ENCODE measurements at regions not wholly inside any gene's neighbourhood (a gene's known extent, or its start where the extent isn't known, plus 50 kb on each side); places are given as distances from the start of the nearest gene placed in this dataset.

GRCh38 chr3:6622712-6623111 is 238.2 kb upstream of the GRM7 start:
- Histone ChIP-seq H3K36me3 (ENCODE audit: control insufficient read depth, insufficient read depth, low read length) (no peaks in the 10 kb centered on the region), H3K4me3 (ENCODE audit: low read length) (no peak overlapping the region), H3K27me3 (ENCODE audit: control insufficient read depth, insufficient read depth, low read length) (no peaks in the 10 kb centered on the region), H3K4me1 (ENCODE audit: control insufficient read depth, insufficient read depth, low read length) (no peaks in the 10 kb centered on the region), H3K9me3 (ENCODE audit: control insufficient read depth, low read length) (no peaks in the 10 kb centered on the region), H3K9ac (ENCODE audit: low read length) (no peak overlapping the region)

DNA sequence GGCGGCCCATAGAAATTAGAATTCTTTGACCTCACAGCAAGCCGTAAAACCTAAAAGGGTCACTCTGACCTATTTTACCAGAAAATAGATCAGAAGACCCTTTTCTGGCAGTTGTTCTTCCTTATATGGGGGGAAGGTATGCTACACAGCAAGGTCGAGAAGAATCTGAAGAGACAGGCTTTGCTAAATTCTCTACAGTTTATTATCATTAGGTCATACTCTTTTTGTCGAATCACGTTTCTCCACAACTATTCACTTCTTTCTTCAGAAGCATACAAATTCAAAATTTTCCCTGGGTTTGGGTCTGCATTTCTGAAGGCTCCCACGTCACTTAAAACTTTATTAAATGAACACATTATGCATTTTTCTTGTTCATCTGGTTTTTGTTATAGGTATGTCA is 229.5 kb upstream of the GRM7 start:
- Histone ChIP-seq H3K9ac (ENCODE audit: low read length) (no peak overlapping the region), H3K4me3 (ENCODE audit: low read length) (no peak overlapping the region), H3K4me1 (ENCODE audit: control insufficient read depth, insufficient read depth, low read length) (no peaks in the 10 kb centered on the region), H3K9me3 (ENCODE audit: control insufficient read depth, low read length) (no peaks in the 10 kb centered on the region), H3K27me3 (ENCODE audit: control insufficient read depth, insufficient read depth, low read length) (no peaks in the 10 kb centered on the region), H3K36me3 (ENCODE audit: control insufficient read depth, insufficient read depth, low read length) (no peaks in the 10 kb centered on the region)

- H3K36me3 ChIP-seq (ENCODE audit: control insufficient read depth, insufficient read depth, low read length) = no peaks in the 10 kb centered on the region
- H3K4me3 ChIP-seq (ENCODE audit: low read length) = no peak overlapping the region
- no peaks in the 10 kb centered on the region for H3K9me3 ChIP-seq (ENCODE audit: control insufficient read depth, low read length)
- H3K27me3 ChIP-seq (ENCODE audit: control insufficient read depth, insufficient read depth, low read length) = no peaks in the 10 kb centered on the region
- H3K4me1 ChIP-seq (ENCODE audit: control insufficient read depth, insufficient read depth, low read length) = no peaks in the 10 kb centered on the region
- H3K9ac ChIP-seq (ENCODE audit: low read length) = no peak overlapping the region
Observed at GRCh38 chr3:6640907-6641306, 220.0 kb upstream of the GRM7 start.

DNA sequence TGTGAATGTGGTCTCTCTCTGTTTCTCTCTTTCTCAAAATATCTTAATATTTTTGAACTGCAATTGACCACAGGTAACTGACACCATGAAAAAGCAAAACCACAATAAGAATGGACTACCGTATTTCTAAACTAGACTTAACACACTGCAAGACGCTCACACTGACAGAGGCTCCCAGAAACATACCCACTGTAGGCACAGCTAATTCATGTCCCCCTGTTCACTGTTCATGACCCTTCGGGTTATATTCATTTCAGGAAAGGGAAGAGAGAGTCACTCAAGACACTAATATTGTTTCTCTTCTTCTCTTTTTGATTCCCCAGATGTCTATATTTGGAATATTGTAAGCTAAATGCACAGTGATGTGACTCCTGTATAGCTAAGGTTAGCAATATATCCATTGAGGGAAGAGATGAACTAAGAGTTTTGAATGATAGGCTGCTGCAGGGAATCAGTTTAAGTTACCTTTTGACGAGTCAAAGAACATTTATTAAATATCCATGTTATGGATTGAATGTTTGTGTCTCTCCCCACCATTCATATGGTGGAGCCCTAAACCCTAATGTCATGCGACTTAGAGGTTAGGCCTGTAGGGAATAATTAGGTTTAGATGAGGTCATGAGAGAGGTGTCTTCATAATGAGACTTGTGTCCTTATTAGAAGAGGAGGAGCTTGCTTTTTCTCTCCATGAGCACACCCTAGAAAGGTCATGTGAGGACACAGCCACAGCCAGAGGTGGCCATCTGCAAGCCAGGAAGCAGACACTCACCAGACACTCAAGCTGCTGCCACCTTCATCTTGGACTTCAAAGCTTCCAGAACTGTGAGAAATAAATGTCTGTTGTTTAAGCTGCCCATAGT is 216.6 kb upstream of the GRM7 start:
- Histone ChIP-seq H3K9ac (ENCODE audit: low read length) (no peak overlapping the region), H3K4me3 (ENCODE audit: low read length) (no peak overlapping the region), H3K27me3 (ENCODE audit: control insufficient read depth, insufficient read depth, low read length) (no peaks in the 10 kb centered on the region), H3K4me1 (ENCODE audit: control insufficient read depth, insufficient read depth, low read length) (no peaks in the 10 kb centered on the region), H3K36me3 (ENCODE audit: control insufficient read depth, insufficient read depth, low read length) (no peaks in the 10 kb centered on the region), H3K9me3 (ENCODE audit: control insufficient read depth, low read length) (no peaks in the 10 kb centered on the region)

DNA sequence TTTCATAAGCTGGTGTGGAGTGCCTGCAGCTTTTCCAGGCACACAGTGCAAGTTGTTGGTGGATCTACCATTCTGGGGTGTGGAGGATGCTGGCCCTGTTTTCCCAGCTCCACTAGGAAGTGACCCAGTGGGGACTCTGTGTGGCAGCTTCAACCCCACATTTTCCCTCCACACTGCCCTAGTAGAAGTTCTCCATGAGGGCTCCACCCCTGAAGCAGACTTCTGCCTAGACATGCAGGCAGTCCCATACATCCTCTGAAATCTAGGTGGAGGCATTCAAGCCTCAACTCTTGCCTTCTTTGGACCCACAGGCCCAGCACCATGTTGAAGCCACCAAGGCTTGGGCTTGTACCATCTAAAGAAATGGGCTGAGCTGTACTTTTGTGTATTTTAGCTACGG is 206.2 kb upstream of the GRM7 start:
- H3K4me1 ChIP-seq (ENCODE audit: control insufficient read depth, insufficient read depth, low read length) = no peaks in the 10 kb centered on the region
- no peak overlapping the region for H3K9ac ChIP-seq (ENCODE audit: low read length)
- no peaks in the 10 kb centered on the region for H3K9me3 ChIP-seq (ENCODE audit: control insufficient read depth, low read length)
- H3K4me3 ChIP-seq (ENCODE audit: low read length) = no peak overlapping the region
- no peaks in the 10 kb centered on the region for H3K27me3 ChIP-seq (ENCODE audit: control insufficient read depth, insufficient read depth, low read length)
- no peaks in the 10 kb centered on the region for H3K36me3 ChIP-seq (ENCODE audit: control insufficient read depth, insufficient read depth, low read length)

DNA sequence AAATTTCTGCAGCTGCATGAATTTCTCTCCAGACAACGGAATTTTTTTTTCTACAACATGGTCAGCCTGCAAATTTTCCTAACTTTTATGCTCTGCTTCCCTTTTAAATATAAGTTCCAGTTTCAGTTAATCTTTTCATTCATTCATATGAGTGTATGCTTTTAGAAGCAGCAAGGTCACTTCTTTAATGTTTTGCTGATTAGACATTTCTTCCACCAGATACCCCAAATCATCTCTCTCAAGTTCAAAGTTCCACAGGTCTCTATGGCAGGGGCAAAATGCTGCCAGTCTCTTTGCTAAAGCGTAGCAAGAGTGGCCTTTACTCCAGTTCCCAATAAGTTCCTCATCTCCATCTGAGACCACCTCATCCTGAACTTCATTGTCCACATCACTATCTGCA is 205.6 kb upstream of the GRM7 start:
- no peak overlapping the region for H3K9ac ChIP-seq (ENCODE audit: low read length)
- no peaks in the 10 kb centered on the region for H3K27me3 ChIP-seq (ENCODE audit: control insufficient read depth, insufficient read depth, low read length)
- H3K4me1 ChIP-seq (ENCODE audit: control insufficient read depth, insufficient read depth, low read length) = no peaks in the 10 kb centered on the region
- no peak overlapping the region for H3K4me3 ChIP-seq (ENCODE audit: low read length)
- no peaks in the 10 kb centered on the region for H3K9me3 ChIP-seq (ENCODE audit: control insufficient read depth, low read length)
- no peaks in the 10 kb centered on the region for H3K36me3 ChIP-seq (ENCODE audit: control insufficient read depth, insufficient read depth, low read length)

- Histone ChIP-seq H3K9ac (ENCODE audit: low read length) (no peak overlapping the region), H3K4me1 (ENCODE audit: control insufficient read depth, insufficient read depth, low read length) (no peaks in the 10 kb centered on the region)
Observed at GRCh38 chr3:6657591-6657990, 203.3 kb upstream of the GRM7 start.

GRCh38 chr3:6667354-6667753 is 193.6 kb upstream of the GRM7 start:
- Histone ChIP-seq H3K27me3 (ENCODE audit: control insufficient read depth, insufficient read depth, low read length) (no peaks in the 10 kb centered on the region), H3K9ac (ENCODE audit: low read length) (no peak overlapping the region), H3K4me1 (ENCODE audit: control insufficient read depth, insufficient read depth, low read length) (no peaks in the 10 kb centered on the region), H3K4me3 (ENCODE audit: low read length) (no peak overlapping the region), H3K36me3 (ENCODE audit: control insufficient read depth, insufficient read depth, low read length) (no peaks in the 10 kb centered on the region), H3K9me3 (ENCODE audit: control insufficient read depth, low read length) (no peaks in the 10 kb centered on the region)

More at GRCh38 chr3:6657591-6657990, 203.3 kb upstream of the GRM7 start:
- no peaks in the 10 kb centered on the region for H3K27me3 ChIP-seq (ENCODE audit: control insufficient read depth, insufficient read depth, low read length)
- H3K9me3 ChIP-seq (ENCODE audit: control insufficient read depth, low read length) = no peaks in the 10 kb centered on the region
- H3K36me3 ChIP-seq (ENCODE audit: control insufficient read depth, insufficient read depth, low read length) = no peaks in the 10 kb centered on the region
- no peak overlapping the region for H3K4me3 ChIP-seq (ENCODE audit: low read length)

- Histone ChIP-seq H3K27me3 (ENCODE audit: control insufficient read depth, insufficient read depth, low read length) (no peaks in the 10 kb centered on the region), H3K4me1 (ENCODE audit: control insufficient read depth, insufficient read depth, low read length) (no peaks in the 10 kb centered on the region), H3K9me3 (ENCODE audit: control insufficient read depth, low read length) (no peaks in the 10 kb centered on the region), H3K4me3 (ENCODE audit: low read length) (no peak overlapping the region), H3K9ac (ENCODE audit: low read length) (no peak overlapping the region), H3K36me3 (ENCODE audit: control insufficient read depth, insufficient read depth, low read length) (no peaks in the 10 kb centered on the region)
Observed at GRCh38 chr3:6671363-6671762, 189.6 kb upstream of the GRM7 start.

DNA sequence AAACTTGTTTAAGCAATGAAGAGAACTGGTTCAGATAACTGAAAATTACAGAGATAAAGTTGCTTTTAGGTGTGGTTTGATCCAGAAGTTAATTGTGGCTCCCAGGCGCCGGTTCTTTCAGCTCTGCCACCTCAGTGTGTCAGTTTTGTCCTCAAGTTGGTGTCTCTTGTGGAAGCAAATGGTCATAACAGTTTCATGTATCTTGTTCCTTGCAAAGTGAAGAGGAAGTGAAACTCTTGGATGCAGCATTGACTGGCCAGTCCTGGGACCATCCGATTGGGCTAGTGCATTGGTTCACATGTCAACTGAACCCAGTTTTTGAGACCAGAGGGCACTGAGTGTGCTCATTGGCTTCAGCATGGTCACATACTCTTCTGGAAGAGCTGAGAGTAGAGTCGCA is 181.4 kb upstream of the GRM7 start:
- Histone ChIP-seq H3K36me3 (ENCODE audit: control insufficient read depth, insufficient read depth, low read length) (no peaks in the 10 kb centered on the region), H3K4me3 (ENCODE audit: low read length) (no peak overlapping the region), H3K4me1 (ENCODE audit: control insufficient read depth, insufficient read depth, low read length) (no peaks in the 10 kb centered on the region), H3K9me3 (ENCODE audit: control insufficient read depth, low read length) (no peaks in the 10 kb centered on the region), H3K27me3 (ENCODE audit: control insufficient read depth, insufficient read depth, low read length) (no peaks in the 10 kb centered on the region), H3K9ac (ENCODE audit: low read length) (no peak overlapping the region)

DNA sequence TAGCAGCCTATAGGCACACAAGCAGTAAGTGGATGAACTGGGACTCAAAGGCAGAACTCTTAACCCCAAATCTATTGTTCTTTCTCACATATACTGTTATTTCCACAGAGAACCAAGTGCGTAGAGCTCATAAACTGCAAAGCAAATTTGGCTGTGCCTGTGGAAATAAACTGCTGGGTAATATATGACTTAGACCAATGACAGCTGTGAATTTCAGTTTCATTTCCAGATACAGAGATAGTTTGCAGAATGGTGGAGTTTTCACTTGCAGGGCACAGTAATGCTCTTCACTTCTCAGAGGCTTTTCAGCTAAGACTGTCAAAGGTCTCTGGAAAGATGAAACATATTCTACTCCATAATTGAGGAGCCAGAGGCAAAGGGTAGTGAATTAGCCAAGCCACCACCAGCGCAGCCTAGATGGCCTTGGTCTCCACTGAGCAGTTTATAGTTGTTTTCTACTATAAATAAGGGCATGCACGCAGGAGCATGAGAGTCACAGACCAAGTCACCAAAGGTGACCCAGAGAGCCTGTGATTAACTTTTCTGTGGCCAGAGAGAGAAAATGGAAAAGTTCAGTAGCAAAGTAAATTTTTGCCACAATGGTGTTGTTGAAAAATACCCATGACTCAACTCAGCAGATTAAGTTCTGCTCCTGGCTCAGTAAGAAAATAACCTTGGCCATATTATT is 180.7 kb upstream of the GRM7 start:
- H3K9ac ChIP-seq (ENCODE audit: low read length) = no peak overlapping the region
- no peak overlapping the region for H3K4me3 ChIP-seq (ENCODE audit: low read length)
- H3K36me3 ChIP-seq (ENCODE audit: control insufficient read depth, insufficient read depth, low read length) = no peaks in the 10 kb centered on the region
- no peaks in the 10 kb centered on the region for H3K9me3 ChIP-seq (ENCODE audit: control insufficient read depth, low read length)
- H3K27me3 ChIP-seq (ENCODE audit: control insufficient read depth, insufficient read depth, low read length) = no peaks in the 10 kb centered on the region
- H3K4me1 ChIP-seq (ENCODE audit: control insufficient read depth, insufficient read depth, low read length) = no peaks in the 10 kb centered on the region

- no peaks in the 10 kb centered on the region for H3K9me3 ChIP-seq (ENCODE audit: control insufficient read depth, low read length)
- no peaks in the 10 kb centered on the region for H3K36me3 ChIP-seq (ENCODE audit: control insufficient read depth, insufficient read depth, low read length)
- H3K27me3 ChIP-seq (ENCODE audit: control insufficient read depth, insufficient read depth, low read length) = no peaks in the 10 kb centered on the region
- H3K4me1 ChIP-seq (ENCODE audit: control insufficient read depth, insufficient read depth, low read length) = no peaks in the 10 kb centered on the region
- no peak overlapping the region for H3K4me3 ChIP-seq (ENCODE audit: low read length)
- H3K9ac ChIP-seq (ENCODE audit: low read length) = no peak overlapping the region
Observed at GRCh38 chr3:6697285-6697684, 163.6 kb upstream of the GRM7 start.

Measured in mucosa of stomach (tissue), 1 donor.